ENCODE measurements at regions not wholly inside any gene's neighbourhood (a gene's known extent, or its start where the extent isn't known, plus 50 kb on each side); places are given as distances from the start of the nearest gene placed in this dataset.
"Not testable (repeated sequence)": the region's sequence is repeated elsewhere in the genome, so short reads cannot be mapped to it uniquely, and the experiment has no call there.

DNA sequence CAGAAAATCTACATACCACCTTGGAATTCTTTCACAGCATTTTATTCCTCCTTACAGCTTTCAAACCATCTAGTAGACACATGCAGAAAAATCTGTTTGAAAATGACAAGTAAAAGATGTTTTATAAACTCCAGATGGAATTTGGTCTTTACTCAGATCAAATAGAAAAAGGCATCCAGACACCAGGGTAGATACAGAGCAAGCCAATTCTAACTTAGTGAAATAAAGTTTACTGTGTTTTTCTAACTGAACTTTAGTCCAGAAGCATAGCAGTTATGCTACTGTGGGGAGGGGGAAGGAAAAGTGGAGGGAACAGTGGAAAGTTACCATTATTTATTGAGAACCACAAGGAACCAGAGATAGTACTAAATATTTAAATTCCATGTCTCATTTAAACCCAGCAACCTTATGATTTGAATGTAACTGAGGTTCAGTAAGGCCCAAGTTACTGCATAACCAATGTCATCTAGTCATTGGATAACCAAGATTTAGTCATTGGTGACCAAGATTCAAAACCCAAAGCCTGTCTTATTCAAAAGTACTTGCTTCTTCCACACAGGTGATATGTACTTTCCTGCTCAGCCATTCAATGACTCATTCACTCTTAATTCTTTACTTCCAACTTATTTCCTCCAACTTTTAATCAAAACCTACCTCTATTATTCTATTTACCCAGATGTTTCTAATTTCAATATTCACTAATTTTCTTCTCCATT, 57.7 kb downstream of the RAD51AP2 start:
- no peak for DNase-seq

DNA sequence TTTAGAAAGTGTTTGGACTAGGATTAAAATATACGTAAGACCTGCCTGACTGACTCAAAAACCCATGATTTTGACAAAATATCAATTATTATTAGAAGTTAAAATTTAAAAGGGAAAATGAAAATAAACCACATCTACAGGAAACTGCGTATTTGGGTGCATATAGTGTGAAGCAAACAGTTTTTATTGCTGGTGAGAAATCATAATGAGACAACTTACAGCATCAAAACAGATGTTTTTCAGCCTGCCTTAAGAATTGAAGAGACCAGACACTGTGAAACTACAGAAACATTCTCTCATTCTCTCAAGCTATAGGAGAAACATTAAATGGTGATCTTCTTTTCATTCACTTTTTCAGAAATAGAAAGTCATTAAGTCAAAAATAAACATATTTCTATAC, 62.9 kb downstream of the RAD51AP2 start:
- no peak for DNase-seq

DNA sequence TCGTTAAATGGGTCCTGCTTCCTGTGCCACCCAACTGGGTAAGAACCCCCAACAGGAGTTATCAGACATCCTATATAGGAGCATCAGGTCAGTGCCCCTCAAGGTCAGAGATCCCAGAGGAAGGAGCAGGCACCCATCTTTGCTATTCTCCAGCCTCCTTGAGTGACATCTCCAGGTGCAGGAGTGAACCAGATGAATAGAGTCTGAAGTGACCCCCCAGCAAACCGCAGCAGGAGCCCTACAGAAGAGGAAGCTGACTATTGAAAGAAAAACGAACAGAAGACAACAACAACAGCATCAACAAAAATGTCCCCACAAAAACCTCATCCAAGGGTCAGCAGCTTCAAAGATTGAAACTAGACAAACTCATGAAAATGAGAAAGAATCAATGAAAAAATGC, 72.0 kb downstream of the RAD51AP2 start:
- not testable (repeated sequence) for DNase-seq

DNA sequence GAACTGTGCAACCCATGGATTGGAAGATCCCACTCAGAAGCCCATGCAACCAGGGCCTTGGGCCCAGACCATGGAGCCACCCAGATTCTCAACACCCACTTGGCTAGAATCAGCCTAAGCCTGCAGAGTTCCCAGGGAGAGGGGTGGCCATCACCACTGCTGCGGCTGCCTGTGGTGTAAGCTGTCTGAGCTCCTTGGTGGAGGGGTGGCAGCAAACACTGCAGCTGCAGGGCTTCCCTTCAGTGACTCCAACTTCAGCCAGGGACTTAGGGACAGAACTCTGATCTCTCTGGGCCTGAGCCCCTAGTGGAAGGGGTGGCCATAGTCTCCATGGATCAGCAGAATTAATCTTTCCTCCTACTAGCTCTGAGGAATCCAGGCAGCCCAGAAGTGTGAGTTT, 72.5 kb downstream of the RAD51AP2 start:
- no peak for DNase-seq

DNA sequence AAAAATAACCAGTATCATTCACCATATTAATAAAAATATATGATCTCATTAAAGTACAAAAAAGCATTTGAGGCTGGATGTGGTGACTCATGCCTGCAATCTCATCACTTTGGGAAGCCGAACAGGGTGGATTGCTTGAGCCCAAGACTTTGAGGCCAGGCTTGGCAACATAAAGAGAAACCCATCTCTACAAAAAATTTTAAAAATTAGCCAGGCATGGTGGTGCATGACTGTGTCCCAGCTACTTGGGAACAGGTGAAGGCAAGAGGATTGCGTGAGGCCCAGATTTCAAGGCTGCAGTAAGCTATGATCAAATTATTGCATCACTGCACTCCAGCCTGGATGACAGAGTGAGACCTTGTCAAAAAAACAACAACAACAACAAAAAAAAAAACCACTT, 75.9 kb downstream of the RAD51AP2 start:
- no peak for DNase-seq

DNA sequence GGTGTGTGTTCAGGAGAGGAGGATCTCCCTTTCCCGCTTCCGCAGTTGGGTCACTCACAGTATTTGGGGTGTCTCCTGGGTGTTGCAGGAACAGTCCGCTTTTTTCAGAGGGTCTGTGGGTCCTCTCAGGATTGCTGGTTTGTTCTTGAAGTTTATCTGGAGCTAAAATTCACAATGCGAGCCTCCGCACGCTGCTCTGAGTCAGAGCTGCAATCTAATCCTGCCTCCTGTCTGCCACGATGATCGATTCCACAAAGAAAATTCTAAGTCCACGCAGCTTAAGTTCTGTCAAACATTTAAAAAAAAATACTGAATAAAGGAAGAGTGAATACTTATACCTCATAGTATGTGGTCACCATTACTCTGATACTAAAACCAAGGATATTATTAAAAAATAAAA, 76.5 kb downstream of the RAD51AP2 start:
- DNase-seq: no peak

DNA sequence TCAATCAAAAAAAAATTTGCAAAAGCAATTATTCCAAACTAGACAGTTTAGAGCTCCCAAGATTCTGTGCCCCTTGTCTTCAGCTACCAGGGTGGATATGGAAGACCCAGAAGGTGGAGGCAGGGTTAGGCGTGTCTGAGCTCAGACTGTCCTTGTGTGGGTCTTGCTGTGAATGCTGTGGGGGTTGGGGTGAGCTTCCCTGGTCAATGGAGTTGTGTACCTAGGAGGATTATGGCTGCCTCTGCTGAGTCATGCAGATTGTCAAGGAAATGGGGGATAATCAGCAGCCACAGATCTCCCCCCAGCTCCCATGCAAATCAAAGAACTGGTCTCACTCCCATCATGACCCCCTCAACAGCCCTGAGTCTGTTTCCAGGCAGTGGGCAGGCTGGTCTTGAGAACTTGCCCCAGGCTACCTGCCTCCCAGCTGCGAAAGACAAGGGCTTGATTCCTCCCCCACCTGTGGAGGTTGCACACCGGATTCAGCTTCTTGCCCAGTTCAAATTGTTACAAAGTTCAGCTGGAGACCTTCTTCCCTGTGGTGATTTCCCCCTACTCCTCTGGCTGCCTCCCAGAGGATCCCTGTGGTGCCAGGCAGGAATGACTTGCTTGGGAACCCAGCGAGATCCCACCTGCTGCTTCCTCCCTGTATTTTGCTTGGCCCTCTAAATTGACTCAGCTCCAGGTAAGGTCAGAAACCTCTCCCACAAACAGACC, 77.0 kb downstream of the RAD51AP2 start:
- DNase-seq: no peak

DNA sequence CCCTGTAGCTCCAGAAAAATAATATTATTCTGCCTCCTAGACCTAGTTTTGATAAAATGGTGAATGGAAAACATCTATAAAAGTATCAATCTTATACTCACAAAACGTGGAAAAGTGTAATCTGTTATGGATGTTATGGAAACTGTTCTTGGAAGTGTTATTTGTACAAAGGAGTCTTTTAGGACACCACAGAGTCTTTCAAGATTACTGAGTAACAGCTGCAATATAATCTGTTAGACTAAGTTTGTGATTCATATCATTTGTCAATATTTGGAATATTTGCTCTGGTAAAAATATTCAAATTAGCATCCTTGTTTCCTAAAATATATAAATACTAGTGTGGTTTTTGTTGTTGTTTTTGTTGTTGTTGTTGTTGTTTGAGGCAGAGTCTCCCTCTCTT, 87.9 kb downstream of the RAD51AP2 start:
- no peak for DNase-seq

DNA sequence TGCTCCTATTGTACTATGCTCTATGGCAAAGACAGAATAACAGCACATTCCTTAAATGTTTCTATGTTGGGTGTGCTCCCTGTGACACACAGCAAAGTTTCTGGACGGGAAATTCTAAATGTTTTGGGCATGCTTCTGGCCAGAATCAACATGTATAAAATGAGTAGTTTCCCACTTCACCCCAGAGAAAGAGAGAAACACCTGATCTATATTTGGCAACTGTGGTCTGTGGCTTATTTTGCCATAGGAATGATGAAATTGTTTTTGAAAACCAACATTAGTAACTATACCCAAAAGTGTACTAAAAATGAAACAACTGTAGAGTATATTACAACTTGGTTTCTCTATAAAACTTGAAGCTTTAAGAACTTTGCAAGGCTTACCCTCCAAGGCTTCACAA, 89.1 kb downstream of the RAD51AP2 start:
- DNase-seq: no peak

DNA sequence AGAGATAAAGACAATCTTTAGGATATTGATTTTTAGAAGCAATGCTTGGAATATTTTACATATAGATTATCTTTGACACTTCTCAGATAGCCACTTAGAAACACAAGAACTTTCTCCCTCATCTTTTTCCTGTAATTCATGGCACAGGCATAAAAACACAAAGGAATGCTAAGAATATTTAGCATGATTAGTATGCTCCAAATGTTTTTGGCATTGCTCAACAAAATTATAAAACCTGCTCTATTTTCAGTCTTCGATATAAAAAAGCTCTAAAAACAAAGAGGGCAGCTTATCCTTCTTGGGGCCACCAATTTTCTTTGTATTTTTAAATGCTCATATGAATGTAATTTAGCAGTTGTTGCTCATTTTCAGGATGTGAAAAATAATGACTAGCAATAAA, 90.8 kb downstream of the RAD51AP2 start:
- DNase-seq: no peak

DNA sequence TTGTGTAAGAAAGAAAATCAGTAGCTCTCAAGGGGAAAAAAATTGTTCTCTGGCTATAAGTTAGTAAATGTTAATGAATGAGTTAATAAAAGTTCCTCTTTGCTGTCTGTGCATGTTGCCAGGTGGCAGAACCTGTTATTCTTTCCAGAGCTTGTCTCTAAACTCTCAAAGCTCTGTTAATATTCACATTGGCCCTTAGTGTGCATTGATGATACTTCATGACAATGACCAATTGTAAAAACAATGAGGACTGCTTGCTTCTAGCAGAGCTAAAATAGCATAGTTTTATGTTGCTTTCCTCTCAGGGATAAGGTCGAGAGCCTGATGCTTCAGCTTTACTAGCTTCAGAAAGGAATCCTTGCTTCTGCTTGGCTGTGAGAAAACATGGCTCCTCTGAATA, 91.5 kb downstream of the RAD51AP2 start:
- DNase-seq: no peak

DNA sequence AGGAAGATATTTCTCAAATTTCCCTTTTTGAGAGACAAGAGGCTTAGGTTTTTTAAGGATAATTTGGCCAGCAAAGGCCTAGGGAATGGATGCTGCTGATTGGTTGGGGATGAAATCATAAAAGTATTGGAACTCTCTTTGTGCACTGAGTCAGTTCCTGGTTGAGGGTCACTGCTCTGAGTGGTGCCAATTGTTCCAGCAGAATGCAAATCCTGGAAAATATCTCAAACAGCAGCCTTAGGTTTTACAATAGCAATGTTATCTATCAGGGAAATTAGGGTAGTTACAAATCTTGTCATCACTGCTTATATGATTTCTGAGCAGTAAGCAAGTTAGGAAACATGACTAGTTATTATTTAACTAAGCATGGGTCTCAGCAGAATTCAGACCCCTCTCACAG, 96.2 kb downstream of the RAD51AP2 start:
- DNase-seq: no peak

DNA sequence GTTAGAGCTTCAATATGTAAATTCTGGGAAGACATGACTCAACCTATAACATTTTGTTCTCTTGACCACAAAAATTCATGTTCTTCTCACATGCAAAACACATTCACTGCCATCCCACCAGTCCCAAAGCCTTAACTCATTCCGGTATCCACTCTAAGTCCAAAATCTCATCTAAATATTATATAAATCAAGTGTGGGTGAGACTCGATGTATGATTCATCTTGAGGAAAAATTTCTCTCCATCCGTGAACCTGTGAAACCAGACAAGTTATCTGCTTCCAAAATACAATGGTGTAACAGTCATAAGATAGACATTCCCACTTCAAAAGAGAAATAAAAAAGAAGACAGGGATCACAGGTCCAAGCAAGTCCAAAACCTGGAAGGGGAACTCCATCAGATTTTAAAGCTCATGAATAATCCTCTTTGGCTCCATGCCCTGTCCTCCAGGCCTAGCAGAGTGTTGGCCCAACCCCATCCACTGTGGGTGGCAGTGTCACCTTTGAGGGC, 101.3 kb downstream of the RAD51AP2 start:
- DNase-seq: no peak

DNA sequence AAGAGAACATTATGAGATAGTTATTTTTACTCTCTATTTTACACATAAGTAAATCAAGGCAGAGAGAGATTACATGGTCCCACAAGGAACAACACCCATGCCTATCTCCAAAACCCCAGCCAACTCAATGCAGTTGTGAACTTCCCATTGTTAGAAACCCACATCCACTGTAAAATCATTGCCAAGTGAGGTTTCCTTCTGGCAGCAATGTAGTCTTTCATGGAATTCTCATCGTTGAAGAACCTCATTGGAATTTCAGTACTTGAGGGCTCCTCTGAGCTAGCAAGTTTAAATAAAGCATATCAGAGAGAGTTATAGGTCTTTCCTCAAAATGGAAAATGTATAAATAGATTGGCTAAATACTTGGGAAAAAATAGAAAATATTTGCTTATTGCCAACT, 105.2 kb downstream of the RAD51AP2 start:
- DNase-seq: no peak

DNA sequence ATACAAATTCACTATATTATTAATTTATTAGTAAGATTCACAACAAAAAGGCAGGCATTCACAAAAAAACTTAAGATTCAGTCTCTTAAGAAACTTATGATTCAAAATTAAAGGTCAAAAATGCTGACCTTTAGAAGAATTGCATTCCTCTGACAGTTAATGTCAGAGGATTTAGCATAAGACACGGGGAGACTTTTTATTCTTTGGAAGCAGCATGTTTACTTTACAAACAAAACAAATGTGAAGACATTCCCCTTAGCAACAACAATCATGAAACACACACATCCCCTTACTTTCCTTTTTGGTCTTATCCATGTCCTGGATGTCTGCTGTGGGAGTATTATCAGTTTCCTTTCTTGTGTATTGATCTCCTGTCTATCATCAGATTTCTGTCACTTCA, 117.1 kb downstream of the RAD51AP2 start:
- no peak for DNase-seq

DNA sequence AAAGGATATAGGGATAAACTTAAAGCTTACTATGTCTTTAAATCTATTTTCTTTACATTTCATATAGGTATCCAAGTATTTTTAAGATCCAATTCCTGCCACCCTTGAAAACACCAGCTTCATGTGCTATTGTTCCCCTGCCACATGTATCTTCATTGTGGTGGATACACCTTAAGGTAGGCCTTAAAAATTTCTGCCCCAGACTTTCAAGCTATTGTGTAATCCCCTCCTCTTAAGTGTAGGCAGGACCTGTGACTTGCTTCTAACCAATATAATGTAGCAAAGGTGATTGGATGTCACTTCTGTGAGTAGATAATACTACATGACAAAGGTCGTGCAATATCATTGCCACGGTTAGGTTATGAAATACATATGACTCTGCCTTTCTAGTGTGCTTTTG, 119.5 kb downstream of the RAD51AP2 start:
- no peak for DNase-seq

DNA sequence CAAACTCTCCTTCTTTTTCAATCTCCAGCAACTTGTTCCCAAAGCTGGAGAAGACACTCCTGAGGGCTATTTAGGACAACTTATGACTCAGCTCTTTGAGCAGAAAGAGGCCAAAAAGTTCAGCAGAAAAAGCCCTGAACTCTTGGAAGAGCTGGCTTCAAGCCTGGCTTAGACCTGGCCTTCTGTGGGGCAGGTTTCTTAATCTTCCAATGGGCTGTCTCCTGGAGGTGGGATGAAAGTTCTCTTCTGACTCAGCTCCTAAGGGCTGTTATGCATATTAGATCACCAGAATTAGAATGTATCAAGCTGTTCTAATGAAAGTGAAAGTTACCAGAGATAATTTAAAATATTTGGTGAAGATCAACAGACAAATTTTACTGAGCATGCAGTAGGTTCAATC, 129.4 kb downstream of the RAD51AP2 start:
- no peak for DNase-seq

DNA sequence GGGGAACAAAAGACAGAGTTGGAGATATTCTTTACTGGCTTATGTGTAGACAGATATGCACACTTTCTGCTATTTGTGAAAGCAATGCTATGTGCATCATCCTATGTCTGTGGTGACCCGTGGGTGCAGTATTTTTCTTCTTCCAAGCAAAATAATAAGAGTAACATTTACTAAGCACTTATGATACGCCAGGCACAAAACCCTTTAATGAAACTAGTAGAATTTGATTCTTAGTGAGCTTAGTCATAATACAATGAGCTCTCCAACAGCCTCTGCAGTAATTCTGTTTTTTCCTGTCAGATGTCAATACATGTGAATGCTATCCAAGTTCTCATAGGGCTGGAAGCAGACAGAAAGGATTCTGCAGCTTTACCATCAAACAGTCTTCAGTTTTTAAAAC, 130.6 kb downstream of the RAD51AP2 start:
- no peak for DNase-seq

DNA sequence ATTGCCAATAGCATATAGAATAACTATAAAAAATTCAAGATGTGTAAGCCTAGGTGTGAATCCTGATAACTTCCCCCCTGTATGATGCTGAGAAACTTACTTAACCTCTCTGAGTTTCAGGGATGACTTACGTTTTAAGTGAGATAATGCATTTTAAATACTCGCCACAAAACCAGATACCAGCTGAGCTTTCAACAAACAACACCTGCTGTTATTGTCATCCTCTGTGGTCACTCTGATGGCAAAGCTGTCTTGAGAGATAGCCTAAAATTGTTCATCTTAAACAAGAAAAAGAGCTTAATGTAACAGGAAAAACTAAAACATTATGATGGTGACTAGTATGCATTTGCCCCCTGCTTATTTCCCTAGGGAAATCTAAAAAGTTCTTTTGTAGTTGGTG, 131.5 kb downstream of the RAD51AP2 start:
- no peak for DNase-seq

DNA sequence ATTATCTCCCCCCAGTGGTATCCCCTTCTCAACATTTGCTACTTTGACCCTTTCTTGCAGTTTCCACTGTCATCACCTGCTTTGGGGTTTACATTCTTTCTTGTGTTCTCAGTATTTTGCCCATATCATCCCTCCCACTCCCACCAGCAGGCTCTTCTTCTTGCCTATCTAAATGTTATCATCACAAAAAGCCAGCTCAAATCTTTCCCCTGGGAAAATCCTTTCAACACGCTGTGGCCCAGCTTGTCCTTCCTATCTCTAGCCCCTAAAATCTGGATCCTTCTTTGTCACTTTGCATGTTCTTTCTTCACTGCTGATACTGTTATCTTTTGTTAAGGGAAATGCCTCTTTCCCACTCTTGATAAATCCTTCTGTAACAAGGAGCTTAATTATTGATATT, 138.2 kb downstream of the RAD51AP2 start:
- no peak for DNase-seq

DNA sequence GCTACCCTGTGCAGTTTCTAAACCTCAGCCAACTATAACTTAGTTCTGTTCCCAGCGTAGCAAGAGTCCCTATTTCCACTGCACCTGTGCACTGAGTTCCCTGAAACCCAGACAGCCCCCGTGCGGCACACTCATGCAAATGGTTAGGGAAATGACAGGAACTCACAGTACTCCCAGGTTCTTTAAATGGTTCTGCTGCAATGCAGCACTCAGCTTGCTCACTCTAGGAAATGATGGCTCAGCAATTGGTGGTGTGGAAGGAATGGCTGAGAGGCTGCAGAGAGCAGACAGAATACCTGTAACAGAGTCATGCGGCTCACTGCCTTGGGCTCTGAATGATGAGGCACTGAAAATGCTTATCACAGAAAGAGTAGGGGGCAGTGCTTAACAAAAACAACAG, 143.0 kb downstream of the RAD51AP2 start:
- no peak for DNase-seq

DNA sequence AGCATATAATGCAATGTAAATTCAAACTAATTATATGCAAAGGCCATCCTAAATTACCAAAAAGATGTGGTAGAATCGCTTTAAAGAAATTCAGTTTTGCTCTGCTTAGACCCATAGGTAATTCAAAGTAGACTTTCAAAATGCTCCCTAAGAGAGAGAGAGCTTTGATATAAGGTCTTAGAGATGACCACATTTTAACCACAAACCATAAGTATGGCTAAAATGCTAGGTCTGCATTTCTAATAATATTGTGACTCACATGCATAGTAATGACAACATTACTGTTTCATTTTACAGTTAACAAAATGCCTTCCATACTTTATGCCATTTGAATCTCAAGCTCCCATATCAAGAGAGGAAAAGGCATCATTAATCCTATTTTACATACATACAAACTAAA, 144.5 kb downstream of the RAD51AP2 start:
- no peak for DNase-seq

DNA sequence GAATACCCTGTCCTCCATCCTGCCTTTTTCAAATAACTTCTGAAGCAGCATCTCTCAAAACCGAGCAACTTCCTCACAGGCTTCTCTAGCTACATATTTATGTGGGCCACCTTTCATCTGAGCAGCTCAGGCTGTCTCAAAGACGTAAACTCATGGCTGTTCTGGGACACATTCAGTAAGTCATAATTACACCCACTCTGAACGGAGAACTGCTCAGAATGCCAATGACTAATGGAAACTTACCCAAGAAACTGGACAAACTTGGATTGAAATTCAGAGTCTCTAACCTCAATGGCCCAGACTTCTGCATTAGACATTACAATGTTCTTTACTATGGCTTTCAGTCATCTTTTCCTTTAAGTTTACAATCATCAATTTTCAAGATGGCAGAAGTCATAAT, 145.2 kb downstream of the RAD51AP2 start:
- no peak for DNase-seq

DNA sequence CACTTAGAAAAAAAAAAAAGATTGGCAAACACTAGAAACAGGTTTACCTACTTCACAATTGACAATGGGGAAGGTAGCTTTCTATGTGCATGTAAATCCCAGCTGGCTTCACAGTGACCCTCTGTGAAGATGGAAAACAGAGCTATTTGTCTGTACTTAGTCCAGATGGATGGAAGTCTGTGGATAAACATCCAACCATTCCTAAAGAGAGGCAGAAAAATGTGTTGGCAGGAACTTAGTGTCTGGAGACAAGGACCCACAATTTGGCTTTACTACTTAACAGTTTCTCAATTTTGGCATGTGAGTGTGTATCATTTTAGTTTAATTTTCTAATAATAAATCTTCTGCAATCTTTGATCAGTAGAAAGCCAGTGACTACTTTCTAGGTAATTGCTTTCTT, 154.4 kb downstream of the RAD51AP2 start:
- peak; percentile 32 to 38 for DNase-seq
